Ovary (tissue), 7 donors: ENCODE measurements at regions not wholly inside any gene's neighbourhood (a gene's known extent, or its start where the extent isn't known, plus 50 kb on each side); places are given as distances from the start of the nearest gene placed in this dataset.

Source experiments
- DNase-seq, 5 donors: peaks; one replicate each; pipeline ENCODE4 v3.0.0-alpha.2; 2019 to 2020
- H3K27ac ChIP-seq, 2 donors: fragments of 200-600 bp; one replicate each; pipeline versions ENCODE4 v1.5.1 to v1.8.0; 2019 to 2022
- H3K27me3 ChIP-seq: fragments of 200-600 bp; one replicate; pipeline ENCODE4 v1.8.0; 2022
- H3K36me3 ChIP-seq: fragments of 200-600 bp; sonication (generic); one replicate; pipeline ENCODE4 v1.5.1; 2019
- H3K4me1 ChIP-seq: one replicate; pipeline ENCODE4 v1.8.1; 2013; ENCODE audit warnings: mild to moderate bottlenecking, moderate library complexity; ENCODE audit not compliant: insufficient read depth
- H3K4me3 ChIP-seq: fragments of 200-600 bp; sonication (generic); one replicate; pipeline ENCODE4 v1.5.1; 2017
- H3K9me3 ChIP-seq, 2 donors: fragments of 200-600 bp in 1 of 2; sonication (generic) in 1 of 2; one replicate each; pipeline versions ENCODE4 v1.5.1 to v1.8.1; 2013 to 2019; ENCODE audit warnings: mild to moderate bottlenecking in 1 of 2, moderate library complexity in 1 of 2
- EP300 ChIP-seq: sonication (generic); formaldehyde crosslinking; IDR thresholded peaks from one replicate; pipeline ENCODE4 v1.6.1; 2017; ENCODE audit warnings: antibody characterized with exemption
- POLR2A ChIP-seq: fragments of 450-650 bp; IDR thresholded peaks from one replicate; pipeline ENCODE4 v1.6.1; 2017; ENCODE audit warnings: antibody characterized with exemption, mild to moderate bottlenecking, moderate library complexity
- WGBS, 3 donors: extraction: QIAGEN DNeasy Blood & Tissue Kit in 1 of 3; methylation state at CpG; one replicate each; pipeline versions ENCODE4 v1.1.5 to v1.1.7; 2013 to 2017; 5-methylcytosine and 5-hydroxymethylcytosine counted together
- intact Hi-C, 4 donors: fragments of 100-400 bp; cut with DNase I; formaldehyde crosslinking; loops; one replicate each; pipeline versions ENCODE4 v1.11.0 to v1.15.1; 2022 to 2023
- TF ChIP-seq, protein P1 (sequence below), 3 donors: fragments of 450-650 bp in 2 of 3; fragments of 200-600 bp in 1 of 3; IDR thresholded peaks; one replicate each; pipeline versions ENCODE4 v1.5.1 to v1.8.0; 2016 to 2022; ENCODE audit warnings: antibody characterized with exemption in 3 of 3, mild to moderate bottlenecking in 1 of 3
- donor health status: DM: no; HTN: no; CAD: no; lungs with moderate emphysema.
- donor health status: DM: no; HTN: no; CAD: no.
- donor health status: Bipolar disorder and iron deficiency.
- donor health status: DM: no; HTN: no; CAD: no.
- donor health status: DM: yes; HTN: yes; CAD: no.

- no peak for DNase-seq
- 90 to 94% (median 93%) methylated on average over 7 of the region's 7 CpGs for WGBS, 3 donors
- intact Hi-C loops, result no loop called here
Observed at GRCh38 chr7:15920953-15921352, 234.5 kb upstream of the MEOX2 start.

GRCh38 chr7:15916681-15917380 is 230.3 kb upstream of the MEOX2 start:
- Histone ChIP-seq H3K27ac (no peak overlapping the region), H3K4me3 (no peak overlapping the region), H3K36me3 (no peaks in the 10 kb centered on the region), H3K4me1 (no peaks in the 10 kb centered on the region), H3K27me3 (no peaks in the 10 kb centered on the region), H3K9me3 (no peaks in the 10 kb centered on the region)
- intact Hi-C loops, result no loop called here
- TF ChIP-seq EP300 (no peak), POLR2A (no peak)
- TF ChIP-seq, protein P1, sequence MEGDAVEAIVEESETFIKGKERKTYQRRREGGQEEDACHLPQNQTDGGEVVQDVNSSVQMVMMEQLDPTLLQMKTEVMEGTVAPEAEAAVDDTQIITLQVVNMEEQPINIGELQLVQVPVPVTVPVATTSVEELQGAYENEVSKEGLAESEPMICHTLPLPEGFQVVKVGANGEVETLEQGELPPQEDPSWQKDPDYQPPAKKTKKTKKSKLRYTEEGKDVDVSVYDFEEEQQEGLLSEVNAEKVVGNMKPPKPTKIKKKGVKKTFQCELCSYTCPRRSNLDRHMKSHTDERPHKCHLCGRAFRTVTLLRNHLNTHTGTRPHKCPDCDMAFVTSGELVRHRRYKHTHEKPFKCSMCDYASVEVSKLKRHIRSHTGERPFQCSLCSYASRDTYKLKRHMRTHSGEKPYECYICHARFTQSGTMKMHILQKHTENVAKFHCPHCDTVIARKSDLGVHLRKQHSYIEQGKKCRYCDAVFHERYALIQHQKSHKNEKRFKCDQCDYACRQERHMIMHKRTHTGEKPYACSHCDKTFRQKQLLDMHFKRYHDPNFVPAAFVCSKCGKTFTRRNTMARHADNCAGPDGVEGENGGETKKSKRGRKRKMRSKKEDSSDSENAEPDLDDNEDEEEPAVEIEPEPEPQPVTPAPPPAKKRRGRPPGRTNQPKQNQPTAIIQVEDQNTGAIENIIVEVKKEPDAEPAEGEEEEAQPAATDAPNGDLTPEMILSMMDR (IDR thresholded peaks at IDR 0.05), result no peak
- DNase-seq, result no peak
- 14 to 40% (median 36%) methylated on average over 4 of the region's 4 CpGs for WGBS, 3 donors

More at GRCh38 chr7:15920953-15921352, 234.5 kb upstream of the MEOX2 start:
- no peaks in the 10 kb centered on the region for H3K36me3 ChIP-seq
- TF ChIP-seq, protein P1 (IDR thresholded peaks at IDR 0.05), result no peak
- TF ChIP-seq EP300 (no peak), POLR2A (no peak)
- H3K27me3 ChIP-seq, result no peaks in the 10 kb centered on the region
- H3K4me1 ChIP-seq, result no peaks in the 10 kb centered on the region
- no peaks in the 10 kb centered on the region for H3K9me3 ChIP-seq
- H3K27ac ChIP-seq, result no peak overlapping the region
- no peak overlapping the region for H3K4me3 ChIP-seq

DNA sequence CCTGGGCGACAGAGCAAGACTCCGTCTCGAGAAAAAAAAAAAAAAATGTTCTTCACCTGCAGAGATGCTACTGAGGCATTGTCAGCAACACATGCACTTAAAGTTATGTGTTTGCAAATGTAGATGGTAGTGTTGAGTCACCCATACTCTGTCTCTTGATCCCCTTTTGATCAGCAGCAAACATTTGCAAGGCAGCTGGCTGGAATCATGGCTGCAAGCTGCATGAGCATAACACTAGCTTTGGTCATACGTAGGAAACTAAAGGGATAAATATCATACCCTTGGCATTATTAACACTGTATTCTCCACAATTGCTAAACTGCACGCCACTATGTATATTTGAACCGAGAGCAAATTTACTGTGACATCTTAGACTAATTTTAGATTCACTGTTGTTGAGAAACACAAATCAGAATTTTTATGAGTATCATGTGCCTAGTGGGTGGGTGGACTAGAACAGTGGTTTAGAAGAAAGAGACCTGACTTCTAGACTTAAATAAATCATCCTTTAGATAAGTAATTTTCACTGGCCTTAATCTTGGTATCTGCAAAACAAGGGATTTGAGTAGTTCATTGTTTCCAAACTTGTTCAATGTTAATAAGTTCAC is 229.3 kb upstream of the MEOX2 start:
- TF ChIP-seq, protein P1 (IDR thresholded peaks at IDR 0.05), result no peak
- TF ChIP-seq EP300 (no peak), POLR2A (no peak)

DNA sequence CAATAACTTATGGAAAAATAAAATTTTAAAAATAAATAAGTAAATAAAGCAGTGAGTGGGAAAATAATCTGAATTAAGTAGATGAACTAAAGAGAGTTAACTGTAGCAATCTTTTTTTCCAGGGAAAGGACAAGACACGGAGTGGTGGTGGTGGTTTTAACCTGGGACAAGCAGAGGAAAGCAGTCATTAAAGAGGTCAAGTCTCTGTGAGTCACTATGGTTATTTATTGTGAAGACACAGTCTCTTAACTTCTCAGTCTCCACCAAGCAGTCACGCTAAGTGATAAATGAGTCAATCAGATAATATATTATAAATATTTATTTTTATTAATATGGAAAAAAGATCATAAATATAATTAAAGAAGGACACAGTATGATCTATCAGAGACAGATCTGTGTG is 228.1 kb upstream of the MEOX2 start:
- WGBS, 3 donors, result 82 to 90% (median 87%) methylated on average over 2 of the region's 2 CpGs
- Histone ChIP-seq H3K4me3 (no peak overlapping the region), H3K36me3 (no peaks in the 10 kb centered on the region), H3K9me3 (no peaks in the 10 kb centered on the region), H3K4me1 (peaks cover under 1% of the 10 kb centered on the region), H3K27ac (no peak overlapping the region), H3K27me3 (no peaks in the 10 kb centered on the region)
- TF ChIP-seq, protein P1 (IDR thresholded peaks at IDR 0.05), result no peak
- TF ChIP-seq EP300 (no peak), POLR2A (no peak)
- intact Hi-C loops, result no loop called here
- no peak for DNase-seq

More for the DNA sequence above, 229.3 kb upstream of the MEOX2 start:
- DNase-seq, result no peak
- no peaks in the 10 kb centered on the region for H3K27me3 ChIP-seq
- intact Hi-C loops, result no loop called here
- no peak overlapping the region for H3K27ac ChIP-seq
- no peak overlapping the region for H3K4me3 ChIP-seq
- H3K9me3 ChIP-seq, result no peaks in the 10 kb centered on the region
- no peaks in the 10 kb centered on the region for H3K4me1 ChIP-seq
- H3K36me3 ChIP-seq, result no peaks in the 10 kb centered on the region
- 87 to 94% (median 91%) methylated on average over 6 of the region's 6 CpGs for WGBS, 3 donors
